Neural cell (in vitro differentiated cells): ENCODE measurements at regions not wholly inside any gene's neighbourhood (a gene's known extent, or its start where the extent isn't known, plus 50 kb on each side); places are given as distances from the start of the nearest gene placed in this dataset.

Experiments
- H2AFZ ChIP-seq: fragments of 200-600, 300-800 bp; sonication (generic), shearing (Covaris generic); 2 replicates; pipeline ENCODE4 v1.6.0; 2014; ENCODE audit warnings: low read depth, mild to moderate bottlenecking, antibody characterized with exemption, low read length, moderate library complexity
- H3F3A ChIP-seq: fragments of 200-600 bp; shearing (Covaris generic); 2 replicates; pipeline ENCODE4 v1.6.1; 2016; ENCODE audit warnings: mild to moderate bottlenecking, moderate library complexity, mixed read lengths, antibody characterized with exemption, low read length; ENCODE audit not compliant: insufficient read depth, poor library complexity, severe bottlenecking
- H3K27ac ChIP-seq: fragments of 200-600, 300-800 bp; sonication (generic), shearing (Covaris generic); 2 replicates; pipeline ENCODE4 v1.5.1; 2014; ENCODE audit warnings: mild to moderate bottlenecking, low read length, moderate library complexity
- H3K27me3 ChIP-seq: fragments of 300-800, 200-600 bp; sonication (generic), shearing (Covaris generic); 2 replicates; pipeline ENCODE4 v1.6.0; 2014; ENCODE audit warnings: mild to moderate bottlenecking, low read depth, low read length, moderate library complexity; ENCODE audit not compliant: insufficient read depth
- H3K36me3 ChIP-seq: fragments of 300-800, 200-600 bp; sonication (generic), shearing (Covaris generic); 2 replicates; pipeline ENCODE4 v1.5.1; 2014; ENCODE audit warnings: mild to moderate bottlenecking, antibody characterized with exemption, low read length, moderate library complexity; ENCODE audit not compliant: insufficient read depth
- H3K4me2 ChIP-seq: fragments of 300-800, 200-600 bp; sonication (generic), shearing (Covaris generic); 2 replicates; pipeline ENCODE4 v1.6.0; 2014; ENCODE audit warnings: mild to moderate bottlenecking, low read length
- H3K4me3 ChIP-seq: fragments of 300-800, 200-600 bp; sonication (generic), shearing (Covaris generic); 2 replicates; pipeline ENCODE4 v1.5.1; 2014; ENCODE audit warnings: mild to moderate bottlenecking, low read length, moderate library complexity
- H3K79me2 ChIP-seq: fragments of 200-600 bp; shearing (Covaris generic); replicated peaks from 2 replicates; pipeline ENCODE4 v1.6.0; 2014; ENCODE audit warnings: mild to moderate bottlenecking, low read length, moderate library complexity; ENCODE audit not compliant: insufficient read depth
- H3K9ac ChIP-seq: fragments of 300-800, 200-600 bp; sonication (generic), shearing (Covaris generic); 2 replicates; pipeline ENCODE4 v1.6.1; 2016; ENCODE audit warnings: mild to moderate bottlenecking, low read length, mixed read lengths
- H3K9me2 ChIP-seq: fragments of 200-600 bp; shearing (Covaris generic); 2 replicates; pipeline ENCODE4 v1.6.1; 2016; ENCODE audit warnings: mild to moderate bottlenecking, low read length, mixed read lengths; ENCODE audit not compliant: insufficient read depth
- H3K9me3 ChIP-seq: fragments of 200-600, 300-800 bp; sonication (generic), shearing (Covaris generic); 2 replicates; pipeline ENCODE4 v1.6.1; 2016; ENCODE audit warnings: mild to moderate bottlenecking, mixed run types, low read length, moderate library complexity, mixed read lengths
- H4K20me1 ChIP-seq: fragments of 200-600 bp; shearing (Covaris generic); 2 replicates; pipeline ENCODE4 v1.6.1; 2016; ENCODE audit warnings: mild to moderate bottlenecking, mixed run types; ENCODE audit not compliant: insufficient read depth
- EP300 ChIP-seq: fragments of 450-650 bp; conservative IDR thresholded peaks from 2 replicates; pipeline ENCODE4 v1.6.1; 2014; ENCODE audit warnings: antibody characterized with exemption, mild to moderate bottlenecking, moderate library complexity; ENCODE audit not compliant: poor library complexity, severe bottlenecking
- EZH2 ChIP-seq: fragments of 200-600, 300-800 bp; shearing (Covaris generic), sonication (generic); IDR thresholded peaks from 2 replicates; pipeline ENCODE4 v1.6.1; 2014; ENCODE audit warnings: antibody characterized with exemption, low read length, borderline replicate concordance, mild to moderate bottlenecking; ENCODE audit not compliant: insufficient read depth, poor library complexity, severe bottlenecking
- MXI1 ChIP-seq: fragments of 450-650 bp; conservative IDR thresholded peaks from 2 replicates; pipeline ENCODE4 v1.6.1; 2014; ENCODE audit warnings: antibody characterized with exemption, mild to moderate bottlenecking; ENCODE audit not compliant: poor library complexity, severe bottlenecking
- POLR2AphosphoS5 ChIP-seq: IDR thresholded peaks from 2 replicates; pipeline ENCODE4 v1.6.1; 2012
- RAD21 ChIP-seq: fragments of 450-650 bp; conservative IDR thresholded peaks from 2 replicates; pipeline ENCODE4 v1.6.1; 2014; ENCODE audit warnings: antibody characterized with exemption, mild to moderate bottlenecking, moderate library complexity
- REST ChIP-seq: IDR thresholded peaks from 2 replicates; pipeline ENCODE4 v1.6.1; 2012; ENCODE audit warnings: borderline replicate concordance
- SMC3 ChIP-seq: fragments of 450-650 bp; conservative IDR thresholded peaks from 2 replicates; pipeline ENCODE4 v1.6.1; 2014; ENCODE audit warnings: antibody characterized with exemption, mild to moderate bottlenecking, moderate library complexity; ENCODE audit not compliant: poor library complexity
- TAF1 ChIP-seq: IDR thresholded peaks from 2 replicates; pipeline ENCODE4 v1.6.1; 2012; ENCODE audit warnings: low read depth
- TF ChIP-seq, protein P1 (sequence below): fragments of 450-650 bp; IDR thresholded peaks from 2 replicates; pipeline ENCODE4 v1.5.1; 2014; ENCODE audit warnings: antibody characterized with exemption, mild to moderate bottlenecking, moderate library complexity; ENCODE audit not compliant: poor library complexity, severe bottlenecking

GRCh38 chrX:122788216-122788615 lies 395.9 kb upstream of the GRIA3 start:
- H3K79me2 ChIP-seq = no peaks in the 10 kb centered on the region
- no peaks in the 10 kb centered on the region for H3K9me3 ChIP-seq
- H3K27ac ChIP-seq = no peak overlapping the region
- H3F3A ChIP-seq = no peaks in the 10 kb centered on the region
- TF ChIP-seq RAD21 (no peak), POLR2AphosphoS5 (no peak), MXI1 (no peak), SMC3 (no peak), REST (no peak), EP300 (no peak), TAF1 (no peak), EZH2 (no peak)
- TF ChIP-seq, protein P1, sequence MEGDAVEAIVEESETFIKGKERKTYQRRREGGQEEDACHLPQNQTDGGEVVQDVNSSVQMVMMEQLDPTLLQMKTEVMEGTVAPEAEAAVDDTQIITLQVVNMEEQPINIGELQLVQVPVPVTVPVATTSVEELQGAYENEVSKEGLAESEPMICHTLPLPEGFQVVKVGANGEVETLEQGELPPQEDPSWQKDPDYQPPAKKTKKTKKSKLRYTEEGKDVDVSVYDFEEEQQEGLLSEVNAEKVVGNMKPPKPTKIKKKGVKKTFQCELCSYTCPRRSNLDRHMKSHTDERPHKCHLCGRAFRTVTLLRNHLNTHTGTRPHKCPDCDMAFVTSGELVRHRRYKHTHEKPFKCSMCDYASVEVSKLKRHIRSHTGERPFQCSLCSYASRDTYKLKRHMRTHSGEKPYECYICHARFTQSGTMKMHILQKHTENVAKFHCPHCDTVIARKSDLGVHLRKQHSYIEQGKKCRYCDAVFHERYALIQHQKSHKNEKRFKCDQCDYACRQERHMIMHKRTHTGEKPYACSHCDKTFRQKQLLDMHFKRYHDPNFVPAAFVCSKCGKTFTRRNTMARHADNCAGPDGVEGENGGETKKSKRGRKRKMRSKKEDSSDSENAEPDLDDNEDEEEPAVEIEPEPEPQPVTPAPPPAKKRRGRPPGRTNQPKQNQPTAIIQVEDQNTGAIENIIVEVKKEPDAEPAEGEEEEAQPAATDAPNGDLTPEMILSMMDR = no peak
- no peak overlapping the region for H2AFZ ChIP-seq
- H3K36me3 ChIP-seq = no peaks in the 10 kb centered on the region
- H4K20me1 ChIP-seq = no peaks in the 10 kb centered on the region
- no peak overlapping the region for H3K4me3 ChIP-seq
- H3K9ac ChIP-seq = no peak overlapping the region
- no peak overlapping the region for H3K4me2 ChIP-seq
- no peaks in the 10 kb centered on the region for H3K9me2 ChIP-seq
- H3K27me3 ChIP-seq = no peaks in the 10 kb centered on the region

DNA sequence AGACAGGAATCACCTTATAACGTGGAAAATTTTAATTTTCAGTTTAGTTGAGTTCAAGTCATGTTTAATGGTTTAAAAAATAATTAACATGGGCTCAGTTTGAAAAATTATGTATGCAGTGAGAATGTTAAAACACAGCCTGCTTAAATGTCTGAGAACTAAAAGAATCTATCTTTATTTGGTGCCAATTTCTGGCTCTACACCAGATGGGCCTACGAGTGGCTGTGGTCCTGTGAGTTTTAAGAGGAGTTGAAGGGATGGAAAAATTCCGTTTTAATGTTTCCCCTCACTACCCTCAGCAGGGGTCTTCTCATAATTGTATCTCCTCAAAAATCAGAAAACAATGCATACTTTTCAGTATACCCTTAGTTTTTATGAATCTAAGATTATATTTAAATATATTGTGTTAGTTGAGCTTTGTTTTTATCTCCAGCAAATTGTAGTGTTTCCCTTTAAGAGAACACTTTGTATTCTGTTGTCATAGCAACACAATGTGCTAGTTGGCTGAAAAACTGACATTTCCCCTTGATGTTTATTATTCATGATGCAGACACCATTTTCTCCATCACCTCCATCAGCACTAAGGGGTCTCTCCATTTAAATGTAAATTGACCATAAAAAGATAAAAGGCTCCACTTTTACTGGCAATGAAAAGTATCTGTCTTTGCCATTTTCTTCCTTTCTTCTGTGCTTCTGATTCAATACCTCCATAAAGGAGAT lies 393.5 kb upstream of the GRIA3 start:
- TF ChIP-seq REST = no peak
- no peak for TF ChIP-seq RAD21
- TF ChIP-seq SMC3 = no peak
- no peak for TF ChIP-seq EZH2
- TF ChIP-seq EP300 = peak; percentile 44

More for the DNA sequence above, 393.5 kb upstream of the GRIA3 start:
- no peaks in the 10 kb centered on the region for H3K79me2 ChIP-seq
- H3K27ac ChIP-seq = peak overlapping the region; percentile 84
- no peaks in the 10 kb centered on the region for H3K36me3 ChIP-seq
- H3K9me3 ChIP-seq = no peaks in the 10 kb centered on the region
- peak overlapping the region; percentile 19 for H3K4me2 ChIP-seq
- no peak overlapping the region for H2AFZ ChIP-seq
- no peak overlapping the region for H3K4me3 ChIP-seq
- no peaks in the 10 kb centered on the region for H3K9me2 ChIP-seq
- no peaks in the 10 kb centered on the region for H3K27me3 ChIP-seq
- no peak overlapping the region for H3K9ac ChIP-seq
- no peaks in the 10 kb centered on the region for H4K20me1 ChIP-seq
- no peaks in the 10 kb centered on the region for H3F3A ChIP-seq
